Karpas-422 (cell line): ENCODE measurements at regions not wholly inside any gene's neighbourhood (a gene's known extent, or its start where the extent isn't known, plus 50 kb on each side); places are given as distances from the start of the nearest gene placed in this dataset.

Experiments used
- DNase-seq: peaks from one replicate; pipeline ENCODE4 v3.0.0-alpha.2; 2015
- H2AFZ ChIP-seq: fragments of 200-600 bp; sonication (generic); 2 replicates; pipeline ENCODE4 v1.6.1; 2014; ENCODE audit warnings: antibody characterized with exemption, low read length, mixed read lengths
- H3K27ac ChIP-seq: fragments of 200-600 bp; sonication (generic); 2 replicates; pipeline ENCODE4 v1.5.1; 2014; ENCODE audit warnings: mild to moderate bottlenecking, low read length, moderate library complexity
- H3K27me3 ChIP-seq: fragments of 200-600 bp; sonication (generic); 2 replicates; pipeline ENCODE4 v1.6.1; 2014; ENCODE audit warnings: low read length, mixed read lengths
- H3K36me3 ChIP-seq: fragments of 200-600 bp; sonication (generic); 2 replicates; pipeline ENCODE4 v1.6.1; 2014; ENCODE audit warnings: low read length, mixed read lengths; ENCODE audit not compliant: insufficient read depth
- H3K4me1 ChIP-seq: fragments of 200-600 bp; sonication (generic); 2 replicates; pipeline ENCODE4 v1.6.1; 2014; ENCODE audit warnings: mild to moderate bottlenecking, low read length, mixed read lengths
- H3K4me2 ChIP-seq: fragments of 200-600 bp; sonication (generic); 2 replicates; pipeline ENCODE4 v1.6.1; 2014; ENCODE audit warnings: low read length, low read depth, mild to moderate bottlenecking; ENCODE audit not compliant: poor library complexity, severe bottlenecking
- H3K4me3 ChIP-seq: fragments of 200-600 bp; sonication (generic); 2 replicates; pipeline ENCODE4 v1.5.1; 2014; ENCODE audit warnings: mild to moderate bottlenecking, antibody characterized with exemption, low read length, mixed read lengths
- H3K79me2 ChIP-seq: fragments of 200-600 bp; sonication (generic); 2 replicates; pipeline ENCODE4 v1.6.1; 2014; ENCODE audit warnings: mild to moderate bottlenecking, low read length, mixed read lengths
- H3K9ac ChIP-seq: fragments of 200-600 bp; sonication (generic); 2 replicates; pipeline ENCODE4 v1.6.0; 2014; ENCODE audit warnings: low read length
- H3K9me2 ChIP-seq: fragments of 200-600 bp; sonication (generic), shearing (Covaris generic); replicated peaks from 2 replicates; pipeline ENCODE4 v1.6.0; 2014; ENCODE audit warnings: mild to moderate bottlenecking, low read length, moderate library complexity; ENCODE audit not compliant: insufficient read depth
- H3K9me3 ChIP-seq: fragments of 300-700, 200-600 bp; sonication (generic); 2 replicates; pipeline ENCODE4 v1.6.1; 2014; ENCODE audit warnings: low read length, mixed read lengths
- H4K20me1 ChIP-seq: fragments of 200-600 bp; sonication (generic); 2 replicates; pipeline ENCODE4 v1.6.1; 2014; ENCODE audit warnings: mild to moderate bottlenecking, antibody characterized with exemption, low read length, low read depth; ENCODE audit not compliant: insufficient read depth

- Histone ChIP-seq H3K9me2 (no peaks in the 10 kb centered on the region), H3K27ac (no peak overlapping the region), H2AFZ (no peak overlapping the region), H3K4me3 (no peak overlapping the region), H3K4me1 (no peaks in the 10 kb centered on the region), H3K27me3 (no peaks in the 10 kb centered on the region), H4K20me1 (no peaks in the 10 kb centered on the region), H3K36me3 (no peaks in the 10 kb centered on the region), H3K9me3 (no peaks in the 10 kb centered on the region), H3K79me2 (no peaks in the 10 kb centered on the region), H3K4me2 (no peak overlapping the region), H3K9ac (no peak overlapping the region)
- DNase-seq, result no peak
These were observed 188.9 kb upstream of the FAT1 start for GRCh38 chr4:186912606-186913005.

GRCh38 chr4:186915816-186916215 is 192.2 kb upstream of the FAT1 start:
- no peak for DNase-seq

GRCh38 chr4:186917136-186917535 is 193.5 kb upstream of the FAT1 start:
- Histone ChIP-seq H3K4me2 (no peak overlapping the region), H3K9me2 (no peaks in the 10 kb centered on the region), H3K27ac (no peak overlapping the region), H3K79me2 (no peaks in the 10 kb centered on the region), H2AFZ (no peak overlapping the region), H3K9ac (no peak overlapping the region), H3K4me1 (no peaks in the 10 kb centered on the region), H3K27me3 (no peaks in the 10 kb centered on the region), H3K36me3 (no peaks in the 10 kb centered on the region), H4K20me1 (no peaks in the 10 kb centered on the region), H3K9me3 (no peaks in the 10 kb centered on the region), H3K4me3 (no peak overlapping the region)
- no peak for DNase-seq

More at GRCh38 chr4:186915816-186916215, 192.2 kb upstream of the FAT1 start:
- Histone ChIP-seq H3K4me3 (no peak overlapping the region), H3K36me3 (no peaks in the 10 kb centered on the region), H3K9ac (no peak overlapping the region), H3K4me1 (no peaks in the 10 kb centered on the region), H3K4me2 (no peak overlapping the region), H2AFZ (no peak overlapping the region), H3K9me2 (no peaks in the 10 kb centered on the region), H3K27me3 (no peaks in the 10 kb centered on the region), H3K79me2 (no peaks in the 10 kb centered on the region), H3K27ac (no peak overlapping the region), H3K9me3 (no peaks in the 10 kb centered on the region), H4K20me1 (no peaks in the 10 kb centered on the region)

GRCh38 chr4:186918466-186918865 is 194.8 kb upstream of the FAT1 start:
- no peak overlapping the region for H2AFZ ChIP-seq
- no peaks in the 10 kb centered on the region for H4K20me1 ChIP-seq
- no peaks in the 10 kb centered on the region for H3K9me2 ChIP-seq
- no peak overlapping the region for H3K27ac ChIP-seq
- H3K79me2 ChIP-seq, result no peaks in the 10 kb centered on the region
- no peaks in the 10 kb centered on the region for H3K9me3 ChIP-seq
- H3K9ac ChIP-seq, result no peak overlapping the region
- H3K27me3 ChIP-seq, result no peaks in the 10 kb centered on the region
- H3K4me1 ChIP-seq, result no peaks in the 10 kb centered on the region
- no peak overlapping the region for H3K4me2 ChIP-seq
- DNase-seq, result no peak
- no peak overlapping the region for H3K4me3 ChIP-seq
- no peaks in the 10 kb centered on the region for H3K36me3 ChIP-seq

- H4K20me1 ChIP-seq, result no peaks in the 10 kb centered on the region
- no peak overlapping the region for H3K9ac ChIP-seq
- H3K27ac ChIP-seq, result no peak overlapping the region
These were observed 195.7 kb upstream of the FAT1 start for GRCh38 chr4:186919340-186919739.

GRCh38 chr4:186920483-186920882 is 196.8 kb upstream of the FAT1 start:
- Histone ChIP-seq H3K36me3 (no peaks in the 10 kb centered on the region), H3K4me1 (no peaks in the 10 kb centered on the region), H3K27me3 (no peaks in the 10 kb centered on the region), H2AFZ (no peak overlapping the region), H3K27ac (no peak overlapping the region), H3K4me3 (no peak overlapping the region), H3K79me2 (no peaks in the 10 kb centered on the region), H3K9me3 (no peaks in the 10 kb centered on the region), H3K9me2 (no peaks in the 10 kb centered on the region), H4K20me1 (no peaks in the 10 kb centered on the region), H3K4me2 (no peak overlapping the region), H3K9ac (no peak overlapping the region)
- DNase-seq, result no peak

More at GRCh38 chr4:186919340-186919739, 195.7 kb upstream of the FAT1 start:
- Histone ChIP-seq H2AFZ (no peak overlapping the region), H3K36me3 (no peaks in the 10 kb centered on the region), H3K4me1 (no peaks in the 10 kb centered on the region), H3K79me2 (no peaks in the 10 kb centered on the region), H3K9me2 (no peaks in the 10 kb centered on the region), H3K9me3 (no peaks in the 10 kb centered on the region), H3K4me3 (no peak overlapping the region), H3K4me2 (no peak overlapping the region), H3K27me3 (no peaks in the 10 kb centered on the region)
- DNase-seq, result no peak

GRCh38 chr4:186920992-186921391 is 197.3 kb upstream of the FAT1 start:
- no peaks in the 10 kb centered on the region for H3K27me3 ChIP-seq
- no peaks in the 10 kb centered on the region for H3K4me1 ChIP-seq
- no peaks in the 10 kb centered on the region for H3K79me2 ChIP-seq
- no peak overlapping the region for H2AFZ ChIP-seq
- H3K36me3 ChIP-seq, result no peaks in the 10 kb centered on the region
- no peaks in the 10 kb centered on the region for H4K20me1 ChIP-seq
- H3K9me3 ChIP-seq, result no peaks in the 10 kb centered on the region
- H3K9me2 ChIP-seq, result no peaks in the 10 kb centered on the region
- H3K9ac ChIP-seq, result no peak overlapping the region
- DNase-seq, result no peak
- H3K27ac ChIP-seq, result no peak overlapping the region
- H3K4me2 ChIP-seq, result no peak overlapping the region
- no peak overlapping the region for H3K4me3 ChIP-seq

- Histone ChIP-seq H3K36me3 (no peaks in the 10 kb centered on the region), H3K79me2 (no peaks in the 10 kb centered on the region), H3K27me3 (no peaks in the 10 kb centered on the region), H3K4me1 (no peaks in the 10 kb centered on the region), H3K9me3 (no peaks in the 10 kb centered on the region), H3K4me3 (no peak overlapping the region), H3K27ac (no peak overlapping the region), H3K4me2 (no peak overlapping the region), H4K20me1 (no peaks in the 10 kb centered on the region), H3K9ac (no peak overlapping the region), H2AFZ (no peak overlapping the region), H3K9me2 (no peaks in the 10 kb centered on the region)
- no peak for DNase-seq
These were observed 201.1 kb upstream of the FAT1 start for GRCh38 chr4:186924723-186925122.

GRCh38 chr4:186927624-186928023 is 204.0 kb upstream of the FAT1 start:
- Histone ChIP-seq H3K4me2 (no peak overlapping the region), H3K36me3 (no peaks in the 10 kb centered on the region), H3K27ac (no peak overlapping the region), H3K9ac (no peak overlapping the region), H3K9me2 (no peaks in the 10 kb centered on the region), H3K27me3 (no peaks in the 10 kb centered on the region), H3K9me3 (no peaks in the 10 kb centered on the region), H2AFZ (no peak overlapping the region), H3K4me3 (no peak overlapping the region), H3K79me2 (no peaks in the 10 kb centered on the region), H4K20me1 (no peaks in the 10 kb centered on the region), H3K4me1 (no peaks in the 10 kb centered on the region)
- no peak for DNase-seq
